Natural killer cell (primary cell): ENCODE measurements at regions not wholly inside any gene's neighbourhood (a gene's known extent, or its start where the extent isn't known, plus 50 kb on each side); places are given as distances from the start of the nearest gene placed in this dataset.

ENCODE experiments used
- ATAC-seq, 3 donors: fragments of 150-1000 bp in 2 of 3; fragments of 200-7000 bp in 1 of 3; cut with Tn5 transposase; 1 replicate in 1 of 3; 2 replicates in 2 of 3; pipeline ENCODE4 v1.10.0; 2021; ENCODE audit warnings: mild to moderate bottlenecking in 2 of 3, moderate library complexity in 2 of 3
- DNase-seq, 2 donors: peaks; one replicate each; pipeline versions ENCODE4 v3.0.0 to v3.0.0-alpha.2; 2013 to 2021; ENCODE audit warnings: mixed read lengths in 1 of 2
- H3K27ac ChIP-seq: one replicate; pipeline ENCODE4 v1.5.1; 2013; ENCODE audit warnings: mild to moderate bottlenecking, low read length
- H3K27me3 ChIP-seq: one replicate; pipeline ENCODE4 v1.6.1; 2013; ENCODE audit warnings: low read length; ENCODE audit not compliant: control insufficient read depth, insufficient read depth
- H3K36me3 ChIP-seq: one replicate; pipeline ENCODE4 v1.6.1; 2013; ENCODE audit warnings: low read length; ENCODE audit not compliant: control insufficient read depth, insufficient read depth
- H3K4me1 ChIP-seq: one replicate; pipeline ENCODE4 v1.6.1; 2013; ENCODE audit warnings: low read length; ENCODE audit not compliant: control insufficient read depth, insufficient read depth
- H3K4me3 ChIP-seq: one replicate; pipeline ENCODE4 v1.5.1; 2013; ENCODE audit warnings: low read length
- H3K9me3 ChIP-seq: one replicate; pipeline ENCODE4 v1.6.1; 2013; ENCODE audit warnings: low read length; ENCODE audit not compliant: control insufficient read depth, insufficient read depth
- H3K27ac Mint-ChIP-seq, 2 donors: one replicate each; pipeline ENCODE4 v1.8.0; 2022; ENCODE audit warnings: mild to moderate bottlenecking in 2 of 2, mixed read lengths in 2 of 2, moderate library complexity in 1 of 2
- H3K27me3 Mint-ChIP-seq, 2 donors: one replicate each; pipeline ENCODE4 v1.8.0; 2022; ENCODE audit warnings: low read depth in 2 of 2, mixed read lengths in 2 of 2
- H3K36me3 Mint-ChIP-seq: one replicate; pipeline ENCODE4 v1.8.0; 2022; ENCODE audit warnings: mixed read lengths
- H3K4me1 Mint-ChIP-seq, 2 donors: one replicate each; pipeline ENCODE4 v1.8.0; 2022; ENCODE audit warnings: mixed read lengths in 2 of 2
- H3K4me3 Mint-ChIP-seq: one replicate; pipeline ENCODE4 v1.8.0; 2022; ENCODE audit warnings: mild to moderate bottlenecking, moderate library complexity, mixed read lengths
- H3K9me3 Mint-ChIP-seq, 2 donors: one replicate each; pipeline ENCODE4 v1.8.0; 2022; ENCODE audit warnings: mixed read lengths in 2 of 2
- CTCF ChIP-seq: fragments of 200-600 bp; IDR thresholded peaks from one replicate; pipeline ENCODE4 v1.8.0; 2022; ENCODE audit warnings: antibody characterized with exemption
- WGBS: methylation state at CpG from one replicate; pipeline ENCODE4 v1.1.7; 2013; ENCODE audit warnings: missing lambda C conversion rate; ENCODE audit not compliant: insufficient coverage; 5-methylcytosine and 5-hydroxymethylcytosine counted together
- intact Hi-C: fragments of 100-400 bp; cut with micrococcal nuclease; formaldehyde crosslinking; loops from one replicate; pipeline ENCODE4 v1.14.2; 2022

GRCh38 chr18:67608191-67608590 is 91.7 kb upstream of the DSEL start:
- Histone ChIP-seq H3K4me1 (no peaks in the 10 kb centered on the region), H3K27ac (no peak overlapping the region), H3K36me3 (no peaks in the 10 kb centered on the region), H3K4me3 (no peak overlapping the region), H3K9me3 (no peaks in the 10 kb centered on the region), H3K27me3 (no peaks in the 10 kb centered on the region)
- Mint-ChIP-seq H3K4me1 (no peaks in the 10 kb centered on the region), H3K27me3 (no peaks in the 10 kb centered on the region), H3K36me3 (no peaks in the 10 kb centered on the region), H3K9me3 (peaks cover 5 to 11% of the 10 kb centered on the region in 2 donors), H3K27ac (no peak overlapping the region), H3K4me3 (no peak overlapping the region)
- intact Hi-C loops, result no loop called here
- TF ChIP-seq CTCF, result no peak
- DNase-seq, result no peak
- ATAC-seq, result no peak

- ATAC-seq (no peak), DNase-seq (no peak)
- TF ChIP-seq CTCF, result no peak
- Mint-ChIP-seq H3K4me1 (no peaks in the 10 kb centered on the region), H3K27me3 (no peaks in the 10 kb centered on the region), H3K36me3 (peaks cover 7% of the 10 kb centered on the region), H3K9me3 (peaks cover 13 to 14% of the 10 kb centered on the region in 2 donors), H3K4me3 (no peak overlapping the region), H3K27ac (no peak overlapping the region)
- no peak overlapping the region for H3K4me3 ChIP-seq
- intact Hi-C loops, result no loop called here
- H3K27me3 ChIP-seq, result no peaks in the 10 kb centered on the region
- H3K4me1 ChIP-seq, result no peaks in the 10 kb centered on the region
- no peak overlapping the region for H3K27ac ChIP-seq
- 85% methylated on average over 5 of the region's 7 CpGs for WGBS
- no peaks in the 10 kb centered on the region for H3K9me3 ChIP-seq
- H3K36me3 ChIP-seq, result no peaks in the 10 kb centered on the region
These were observed 84.0 kb upstream of the DSEL start for GRCh38 chr18:67600181-67601180.

- intact Hi-C loops, result no loop called here
- no peak for DNase-seq
- Histone ChIP-seq H3K36me3 (no peaks in the 10 kb centered on the region), H3K27ac (no peak overlapping the region), H3K4me1 (no peaks in the 10 kb centered on the region), H3K27me3 (no peaks in the 10 kb centered on the region), H3K4me3 (no peak overlapping the region), H3K9me3 (no peaks in the 10 kb centered on the region)
- WGBS, result 72% methylated on average over 2 of the region's 2 CpGs
- Mint-ChIP-seq H3K4me3 (no peak overlapping the region), H3K36me3 (peaks cover 7% of the 10 kb centered on the region), H3K9me3 (peaks cover 13 to 14% of the 10 kb centered on the region in 2 donors), H3K27me3 (no peaks in the 10 kb centered on the region), H3K27ac (no peak overlapping the region), H3K4me1 (no peaks in the 10 kb centered on the region)
- ATAC-seq, result no peak
- TF ChIP-seq CTCF, result no peak
These were observed 82.8 kb upstream of the DSEL start for GRCh38 chr18:67599277-67599676.
